GM12864 (cell line): ENCODE measurements at regions not wholly inside any gene's neighbourhood (a gene's known extent, or its start where the extent isn't known, plus 50 kb on each side); places are given as distances from the start of the nearest gene placed in this dataset.

ENCODE experiments used
- DNase-seq: peaks from one replicate; pipeline ENCODE4 v3.0.0-alpha.2; 2011; ENCODE audit warnings: low read depth
- H3K4me3 ChIP-seq: 2 replicates; pipeline ENCODE4 v1.5.1; 2011; ENCODE audit warnings: mild to moderate bottlenecking, low read depth, low read length, control low read depth
- TF ChIP-seq, protein P1 (sequence below): IDR thresholded peaks from 2 replicates; pipeline ENCODE4 v1.5.1; 2011; ENCODE audit warnings: low read depth, mild to moderate bottlenecking, moderate library complexity, low read length, control low read depth, inconsistent platforms; ENCODE audit errors: missing control alignments

DNA sequence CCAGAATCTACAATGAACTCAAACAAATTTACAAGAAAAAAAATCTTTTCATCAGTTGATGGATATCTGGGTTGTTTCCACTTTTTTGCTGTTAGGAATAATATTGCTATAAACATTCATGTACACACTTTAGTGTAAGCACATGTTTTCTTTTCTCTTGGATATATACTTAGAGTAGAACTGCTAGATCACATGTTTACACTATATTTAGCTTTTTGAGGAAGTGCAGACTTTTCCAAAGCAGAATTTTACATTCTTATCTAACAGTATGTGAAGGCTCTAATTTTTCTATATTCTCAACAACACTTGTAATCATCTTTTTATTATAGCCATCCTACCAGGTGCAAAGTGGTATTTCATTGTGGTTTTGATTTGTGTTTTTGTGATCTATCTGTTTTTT lies 103.6 kb upstream of the RMP24 start:
- no peak for DNase-seq
- no peak overlapping the region for H3K4me3 ChIP-seq
- TF ChIP-seq, protein P1, sequence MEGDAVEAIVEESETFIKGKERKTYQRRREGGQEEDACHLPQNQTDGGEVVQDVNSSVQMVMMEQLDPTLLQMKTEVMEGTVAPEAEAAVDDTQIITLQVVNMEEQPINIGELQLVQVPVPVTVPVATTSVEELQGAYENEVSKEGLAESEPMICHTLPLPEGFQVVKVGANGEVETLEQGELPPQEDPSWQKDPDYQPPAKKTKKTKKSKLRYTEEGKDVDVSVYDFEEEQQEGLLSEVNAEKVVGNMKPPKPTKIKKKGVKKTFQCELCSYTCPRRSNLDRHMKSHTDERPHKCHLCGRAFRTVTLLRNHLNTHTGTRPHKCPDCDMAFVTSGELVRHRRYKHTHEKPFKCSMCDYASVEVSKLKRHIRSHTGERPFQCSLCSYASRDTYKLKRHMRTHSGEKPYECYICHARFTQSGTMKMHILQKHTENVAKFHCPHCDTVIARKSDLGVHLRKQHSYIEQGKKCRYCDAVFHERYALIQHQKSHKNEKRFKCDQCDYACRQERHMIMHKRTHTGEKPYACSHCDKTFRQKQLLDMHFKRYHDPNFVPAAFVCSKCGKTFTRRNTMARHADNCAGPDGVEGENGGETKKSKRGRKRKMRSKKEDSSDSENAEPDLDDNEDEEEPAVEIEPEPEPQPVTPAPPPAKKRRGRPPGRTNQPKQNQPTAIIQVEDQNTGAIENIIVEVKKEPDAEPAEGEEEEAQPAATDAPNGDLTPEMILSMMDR = no peak

DNA sequence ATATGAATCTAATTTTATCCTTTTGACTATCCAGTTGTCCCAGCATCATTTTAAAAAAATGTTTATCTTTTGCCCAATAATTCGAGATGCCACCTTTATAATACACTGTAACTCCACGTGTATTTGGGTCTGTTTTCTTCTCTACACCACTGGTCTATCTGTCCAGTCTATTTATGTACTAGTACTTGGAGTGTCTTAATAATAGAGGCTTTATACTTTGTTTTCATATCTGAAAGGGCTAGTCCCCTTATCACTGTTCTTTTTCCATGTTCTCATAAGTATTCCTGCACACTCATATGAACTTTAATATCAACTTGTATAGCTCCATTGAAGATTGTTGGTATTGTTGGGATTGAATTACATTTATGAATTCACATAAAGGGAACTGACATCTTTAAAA lies 101.1 kb upstream of the RMP24 start:
- H3K4me3 ChIP-seq = no peak overlapping the region
- no peak for DNase-seq
- TF ChIP-seq, protein P1 = no peak

DNA sequence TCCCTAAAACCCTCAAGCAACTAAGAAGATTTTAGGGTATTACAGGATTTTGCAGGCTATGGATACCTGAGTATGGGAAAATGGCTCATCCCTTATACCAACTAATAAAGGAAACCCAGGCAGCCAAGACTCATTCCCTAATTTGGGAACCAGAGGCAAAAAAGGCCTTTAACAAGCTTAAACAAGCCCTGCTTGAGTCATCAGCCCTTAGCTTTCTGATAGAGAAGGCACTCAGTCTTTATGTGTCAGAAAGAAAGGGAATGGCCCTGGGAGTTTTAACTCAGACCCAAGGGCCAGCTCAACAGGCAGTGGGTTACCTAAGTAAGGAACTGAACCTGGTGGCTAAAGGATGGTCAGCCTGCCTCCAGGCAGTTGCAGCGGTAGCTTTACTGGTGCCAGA lies 96.9 kb upstream of the RMP24 start:
- TF ChIP-seq, protein P1 = no peak
- DNase-seq = no peak
- H3K4me3 ChIP-seq = no peak overlapping the region

DNA sequence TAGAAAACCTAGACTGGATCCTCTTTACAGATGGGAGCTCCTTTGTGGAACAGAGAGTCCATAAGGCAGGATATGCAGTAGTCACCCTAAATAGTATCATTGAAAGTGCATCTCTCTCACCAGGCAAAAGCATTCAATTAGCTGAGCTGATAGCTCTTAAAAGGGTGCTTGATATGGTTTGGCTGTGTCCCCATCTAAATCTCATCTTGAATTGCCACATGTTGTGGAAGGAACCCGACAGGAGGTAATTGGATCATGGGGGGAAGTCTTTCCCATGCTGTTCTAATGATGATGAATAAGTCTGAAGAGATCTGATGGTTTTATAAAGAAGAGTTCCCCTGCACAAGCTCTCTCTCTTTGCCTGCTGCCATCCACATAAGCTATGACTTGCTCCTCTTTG lies 96.2 kb upstream of the RMP24 start:
- TF ChIP-seq, protein P1 = no peak
- DNase-seq = no peak
- H3K4me3 ChIP-seq = no peak overlapping the region

DNA sequence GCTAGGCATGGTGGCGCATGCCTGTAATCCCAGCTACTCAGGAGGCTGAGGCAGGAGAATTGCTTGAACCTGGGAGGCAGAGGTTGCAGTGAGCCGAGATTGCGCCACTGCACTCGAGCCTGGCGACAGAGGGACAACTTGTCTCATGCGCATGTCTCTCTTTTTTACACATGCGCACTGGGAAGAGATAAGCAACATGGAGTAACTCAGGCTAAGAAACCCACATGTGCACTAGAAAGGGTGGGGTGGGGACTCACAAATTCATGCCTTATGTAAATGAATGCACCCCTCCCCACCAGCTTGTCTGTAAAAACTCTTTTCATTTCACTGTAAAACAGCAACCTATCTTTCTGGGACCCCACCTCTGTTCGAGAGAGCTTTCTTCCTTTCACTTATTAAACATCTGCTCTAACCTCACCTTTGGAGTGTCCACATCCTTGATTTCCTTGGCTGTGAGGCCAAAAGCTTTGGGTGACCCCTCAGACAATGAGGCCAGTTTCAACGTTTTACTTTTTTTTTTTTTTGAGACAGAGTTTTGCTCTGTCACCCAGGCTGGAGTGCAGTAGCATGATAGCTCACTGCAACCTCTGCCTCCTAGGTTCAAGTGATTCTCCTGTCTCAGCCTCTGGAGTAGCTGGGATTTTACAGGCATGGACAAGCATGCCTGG lies 91.6 kb upstream of the RMP24 start:
- H3K4me3 ChIP-seq = no peak overlapping the region
- TF ChIP-seq, protein P1 = no peak
- DNase-seq = no peak

DNA sequence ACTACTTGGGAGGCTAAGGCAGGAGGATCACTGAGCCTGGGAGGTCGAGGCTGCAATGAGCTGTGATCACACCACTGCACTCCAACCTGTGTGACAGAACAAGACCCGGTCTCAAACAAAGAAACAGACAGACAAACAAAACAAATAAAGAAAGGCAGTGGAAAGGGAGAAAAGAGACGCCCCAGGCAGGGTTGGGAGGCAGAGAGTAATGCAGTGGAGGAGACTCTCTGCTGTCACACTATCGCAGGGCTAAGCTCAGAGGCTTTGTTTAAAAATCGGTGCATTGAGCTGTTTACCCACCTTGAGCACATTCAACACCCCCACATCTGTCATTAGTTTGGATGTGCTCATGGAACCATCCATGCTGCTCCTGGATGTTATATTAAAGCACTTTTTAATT lies 84.2 kb upstream of the RMP24 start:
- no peak for DNase-seq
- TF ChIP-seq, protein P1 = no peak

DNA sequence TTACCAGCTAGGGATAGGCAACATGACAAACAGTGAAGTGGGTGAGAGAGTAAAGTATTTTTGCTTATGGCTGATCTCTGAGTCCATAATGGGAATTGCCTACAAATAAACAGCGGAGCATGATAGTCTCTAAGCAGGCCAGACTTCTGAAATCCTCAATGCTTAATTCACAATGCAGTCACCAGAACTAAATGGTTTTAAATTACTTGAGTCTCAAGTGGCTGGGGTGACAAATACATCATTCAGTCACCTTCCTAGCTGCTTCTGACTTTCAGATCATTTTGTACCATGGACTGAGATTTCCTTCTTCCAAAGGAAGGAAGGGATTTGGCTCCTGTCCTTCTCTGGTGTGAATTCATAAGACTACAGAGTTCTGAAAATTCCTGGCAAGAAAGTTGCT lies 82.8 kb upstream of the RMP24 start:
- no peak overlapping the region for H3K4me3 ChIP-seq
- TF ChIP-seq, protein P1 = no peak
- DNase-seq = no peak

More for the DNA sequence above, 84.2 kb upstream of the RMP24 start:
- no peak overlapping the region for H3K4me3 ChIP-seq
